ENCODE measurements at regions not wholly inside any gene's neighbourhood (a gene's known extent, or its start where the extent isn't known, plus 50 kb on each side); places are given as distances from the start of the nearest gene placed in this dataset.
"Not testable (repeated sequence)": the region's sequence is repeated elsewhere in the genome, so short reads cannot be mapped to it uniquely, and the experiment has no call there.

GRCh38 chr9:97099540-97099939, 60.6 kb upstream of the CTSV start:
- not testable (repeated sequence) for H3K27ac Mint-ChIP-seq; H3K36me3 Mint-ChIP-seq (ENCODE audit: low read depth); DNase-seq; H3K9me3 Mint-ChIP-seq; H3K27me3 Mint-ChIP-seq; H3K4me3 Mint-ChIP-seq; H3K4me1 Mint-ChIP-seq; ATAC-seq

GRCh38 chr9:97096793-97097192, 57.9 kb upstream of the CTSV start:
- Mint-ChIP-seq H3K9me3 (no peaks in the 10 kb centered on the region), H3K4me3 (no peak overlapping the region)

GRCh38 chr9:97089361-97089760, 50.4 kb upstream of the CTSV start:
- not testable (repeated sequence) for H3K9me3 Mint-ChIP-seq; H3K4me1 Mint-ChIP-seq; ATAC-seq; DNase-seq; H3K36me3 Mint-ChIP-seq (ENCODE audit: low read depth); H3K27ac Mint-ChIP-seq; H3K4me3 Mint-ChIP-seq
- peaks cover 45% of the 10 kb centered on the region for H3K27me3 Mint-ChIP-seq

More at GRCh38 chr9:97096793-97097192, 57.9 kb upstream of the CTSV start:
- DNase-seq, result no peak
- H3K36me3 Mint-ChIP-seq (ENCODE audit: low read depth), result no peaks in the 10 kb centered on the region
- no peak for ATAC-seq
- H3K27ac Mint-ChIP-seq, result no peak overlapping the region
- no peaks in the 10 kb centered on the region for H3K4me1 Mint-ChIP-seq
- peaks cover 6% of the 10 kb centered on the region for H3K27me3 Mint-ChIP-seq
